ENCODE measurements at regions not wholly inside any gene's neighbourhood (a gene's known extent, or its start where the extent isn't known, plus 50 kb on each side); places are given as distances from the start of the nearest gene placed in this dataset.
A peak's percentile ranks its signal among the peaks of the same experiment; 100 is the strongest.

- DNase-seq (ENCODE audit: low spot score) (no peak), ATAC-seq (no peak)
- intact Hi-C loops (cut with DNase I): no loop called here
These were observed 289.6 kb downstream of the DTWD2 start for GRCh38 chr5:118698774-118699173.

DNA sequence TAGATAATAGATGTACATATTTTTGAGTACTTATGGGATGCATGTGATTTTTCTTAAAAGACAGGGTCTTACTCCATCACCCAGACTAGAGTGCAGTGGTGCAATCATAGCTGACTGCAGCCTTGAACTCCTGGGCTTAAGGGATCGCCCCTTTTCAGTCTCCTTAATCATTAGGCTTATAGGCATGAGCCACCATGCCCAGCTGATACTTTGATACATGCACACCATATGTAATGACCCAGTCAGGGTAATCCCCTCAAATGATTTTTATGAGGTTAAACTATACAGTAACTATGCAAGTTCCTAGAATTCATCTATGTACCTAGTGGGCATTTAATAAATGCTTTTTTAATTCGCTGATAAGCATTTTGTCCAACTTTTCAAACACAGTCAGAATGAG is 292.3 kb downstream of the DTWD2 start:
- intact Hi-C loops (cut with DNase I): no loop called here
- DNase-seq (ENCODE audit: low spot score): no peak
- no peak for ATAC-seq

GRCh38 chr5:118692811-118693342 is 295.5 kb downstream of the DTWD2 start:
- no peak for ATAC-seq
- intact Hi-C loops (cut with DNase I): no loop called here
- DNase-seq (ENCODE audit: low spot score): no peak

- ATAC-seq (peak; percentile 38), DNase-seq (ENCODE audit: low spot score) (no peak)
- intact Hi-C loops (cut with DNase I): no loop called here
These were observed 300.4 kb downstream of the DTWD2 start for GRCh38 chr5:118687661-118688621.

- ATAC-seq (no peak), DNase-seq (ENCODE audit: low spot score) (no peak)
- intact Hi-C loops (cut with DNase I): no loop called here
These were observed 301.2 kb downstream of the DTWD2 start for GRCh38 chr5:118687100-118687499.

GRCh38 chr5:118681655-118682054 is 306.7 kb downstream of the DTWD2 start:
- ATAC-seq (no peak), DNase-seq (ENCODE audit: low spot score) (no peak)
- intact Hi-C loops (cut with DNase I): no loop called here

- DNase-seq (ENCODE audit: low spot score): no peak
- intact Hi-C loops (cut with DNase I): no loop called here
- no peak for ATAC-seq
These were observed 308.9 kb downstream of the DTWD2 start for GRCh38 chr5:118679264-118679940.

- DNase-seq (ENCODE audit: low spot score): no peak
- intact Hi-C loops (cut with DNase I): no loop called here
- no peak for ATAC-seq
These were observed 309.6 kb downstream of the DTWD2 start for GRCh38 chr5:118678746-118679145.

DNA sequence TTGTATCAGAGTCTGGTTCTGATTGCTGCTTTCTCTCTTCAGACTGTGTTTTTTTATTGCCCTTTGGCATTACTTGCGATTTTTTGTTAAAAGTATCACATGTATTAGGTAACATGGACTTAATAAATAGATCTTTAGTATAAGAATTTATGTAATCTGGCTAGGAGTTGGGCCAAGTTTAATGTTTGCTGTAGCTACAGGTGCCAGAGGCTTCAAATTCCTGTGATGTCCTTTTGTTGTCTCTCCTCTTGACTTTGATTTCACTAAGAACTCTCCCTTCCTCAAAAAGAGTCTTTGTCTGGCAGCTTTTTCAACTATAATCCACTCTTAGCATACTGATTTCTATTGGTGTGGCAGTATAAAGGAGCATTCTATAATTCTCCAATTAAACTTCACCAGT is 313.1 kb downstream of the DTWD2 start:
- DNase-seq (ENCODE audit: low spot score) (no peak), ATAC-seq (no peak)
- intact Hi-C loops (cut with DNase I): no loop called here

GRCh38 chr5:118657576-118657975 is 330.8 kb downstream of the DTWD2 start:
- DNase-seq (ENCODE audit: low spot score) (no peak), ATAC-seq (no peak)
- intact Hi-C loops (cut with DNase I): no loop called here

- ATAC-seq (peak; percentile 15), DNase-seq (ENCODE audit: low spot score) (no peak)
- intact Hi-C loops (cut with DNase I): no loop called here
These were observed 334.5 kb downstream of the DTWD2 start for GRCh38 chr5:118653872-118654271.

- DNase-seq (ENCODE audit: low spot score) (no peak), ATAC-seq (no peak)
- intact Hi-C loops (cut with DNase I): no loop called here
These were observed 335.2 kb downstream of the DTWD2 start for GRCh38 chr5:118653183-118653582.

GRCh38 chr5:118651002-118651401 is 337.3 kb downstream of the DTWD2 start:
- no peak for DNase-seq (ENCODE audit: low spot score)
- intact Hi-C loops (cut with DNase I): no loop called here
- no peak for ATAC-seq

- DNase-seq (ENCODE audit: low spot score): no peak
- intact Hi-C loops (cut with DNase I): no loop called here
- no peak for ATAC-seq
These were observed 340.8 kb downstream of the DTWD2 start for GRCh38 chr5:118647587-118647986.

DNA sequence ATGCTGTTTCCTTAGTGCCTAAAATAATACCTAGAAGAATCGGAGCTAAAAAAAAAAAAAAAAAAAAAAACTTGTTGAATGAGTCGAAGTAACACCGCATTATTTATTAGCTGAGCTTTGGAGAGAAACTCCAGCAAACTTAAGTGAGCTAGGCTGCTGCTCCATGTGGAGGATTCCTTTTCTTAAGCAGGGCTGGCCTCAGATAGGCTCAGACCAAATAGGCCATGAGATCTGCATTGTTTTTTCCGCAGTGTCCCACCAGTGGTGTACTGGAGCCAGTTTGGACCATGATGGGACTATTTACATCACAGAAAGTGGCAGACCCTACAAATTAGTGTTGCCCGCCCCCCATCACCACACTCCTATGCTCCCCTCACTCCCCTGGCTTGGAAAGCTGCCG is 341.4 kb downstream of the DTWD2 start:
- intact Hi-C loops (cut with DNase I): no loop called here
- ATAC-seq (no peak), DNase-seq (ENCODE audit: low spot score) (no peak)

GRCh38 chr5:118637947-118638670 is 350.2 kb downstream of the DTWD2 start:
- intact Hi-C loops (cut with DNase I): no loop called here
- DNase-seq (ENCODE audit: low spot score): no peak
- no peak for ATAC-seq

- intact Hi-C loops (cut with DNase I): no loop called here
- DNase-seq (ENCODE audit: low spot score): no peak
- no peak for ATAC-seq
These were observed 359.5 kb downstream of the DTWD2 start for GRCh38 chr5:118628660-118629354.

DNA sequence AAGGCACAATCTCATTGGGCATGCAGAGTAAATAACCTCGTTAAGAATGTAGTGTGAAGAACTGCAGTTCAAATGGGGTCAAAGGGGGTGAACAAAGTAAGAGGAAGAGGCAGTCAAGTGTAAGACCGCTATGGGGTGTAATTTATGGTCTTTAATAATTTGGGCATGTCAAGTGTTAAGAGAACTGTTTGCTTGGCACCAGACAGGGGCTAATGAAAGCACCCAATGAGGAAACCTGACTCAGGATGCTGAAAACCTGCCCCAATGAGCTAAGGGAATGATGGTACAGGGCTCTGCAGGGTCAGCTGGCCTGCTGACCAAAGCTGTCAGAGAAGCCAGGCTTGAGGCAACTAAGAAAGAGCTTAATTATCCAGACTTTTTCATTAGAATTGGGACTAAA is 368.1 kb downstream of the DTWD2 start:
- no peak for ATAC-seq

DNA sequence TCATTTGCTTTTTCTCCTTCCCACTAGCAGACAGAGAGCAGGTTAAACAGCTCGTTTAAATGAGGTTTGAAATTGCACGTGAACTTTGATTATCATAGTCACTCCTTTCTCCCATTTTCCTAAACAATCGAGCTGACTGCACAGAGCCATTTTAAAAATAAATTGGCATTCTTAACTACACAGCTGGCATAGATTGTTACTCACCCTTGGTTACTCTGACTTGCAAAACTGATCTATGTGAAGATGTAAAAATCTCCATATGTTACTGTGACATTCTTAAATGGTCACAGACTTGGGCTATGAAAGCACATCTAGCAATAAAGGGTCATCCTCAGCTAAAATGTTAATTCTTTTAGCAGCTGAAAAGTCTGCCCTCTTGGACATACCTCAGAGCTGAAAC is 368.5 kb downstream of the DTWD2 start:
- ATAC-seq (no peak), DNase-seq (ENCODE audit: low spot score) (no peak)
- intact Hi-C loops (cut with DNase I): no loop called here

More for the DNA sequence above, 368.1 kb downstream of the DTWD2 start:
- no peak for DNase-seq (ENCODE audit: low spot score)
- intact Hi-C loops (cut with DNase I): no loop called here

Data from sciatic nerve (tissue), 2 donors.